ENCODE measurements at regions not wholly inside any gene's neighbourhood (a gene's known extent, or its start where the extent isn't known, plus 50 kb on each side); places are given as distances from the start of the nearest gene placed in this dataset.

DNA sequence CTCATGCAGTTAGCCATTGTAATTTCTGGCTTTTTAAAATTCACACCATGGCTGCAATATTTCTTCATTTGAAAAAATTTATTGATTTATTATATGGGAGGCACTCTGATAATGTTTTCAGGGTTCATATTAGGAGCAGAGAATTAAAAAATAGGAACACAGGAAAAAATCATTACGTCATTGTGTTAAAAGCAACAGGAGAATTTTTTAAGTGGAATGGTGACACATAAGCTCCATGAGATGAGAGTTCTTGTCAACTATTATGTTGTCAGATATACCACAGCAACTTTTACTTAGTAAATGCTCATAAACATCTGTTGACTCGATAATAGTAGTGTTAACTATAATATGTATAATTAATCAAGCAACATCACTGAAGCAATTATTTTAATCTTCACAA lies 400.1 kb downstream of the TDRD3 start (continued):
- TF ChIP-seq ZBTB21 (CRISPR knock-in tag; IDR thresholded peaks at IDR 0.05; ENCODE audit: borderline replicate concordance) (no peak), CBFB (CRISPR knock-in tag; IDR thresholded peaks at IDR 0.05; ENCODE audit: low read depth) (no peak), ZBTB43 (CRISPR knock-in tag; IDR thresholded peaks at IDR 0.05) (no peak), SOX15 (CRISPR knock-in tag; IDR thresholded peaks at IDR 0.05) (no peak), ATF2 (CRISPR knock-in tag; IDR thresholded peaks at IDR 0.05; ENCODE audit: borderline replicate concordance, low read depth) (no peak), NFE2L1 (CRISPR knock-in tag; IDR thresholded peaks at IDR 0.05) (no peak)
- TF ChIP-seq, protein P1, sequence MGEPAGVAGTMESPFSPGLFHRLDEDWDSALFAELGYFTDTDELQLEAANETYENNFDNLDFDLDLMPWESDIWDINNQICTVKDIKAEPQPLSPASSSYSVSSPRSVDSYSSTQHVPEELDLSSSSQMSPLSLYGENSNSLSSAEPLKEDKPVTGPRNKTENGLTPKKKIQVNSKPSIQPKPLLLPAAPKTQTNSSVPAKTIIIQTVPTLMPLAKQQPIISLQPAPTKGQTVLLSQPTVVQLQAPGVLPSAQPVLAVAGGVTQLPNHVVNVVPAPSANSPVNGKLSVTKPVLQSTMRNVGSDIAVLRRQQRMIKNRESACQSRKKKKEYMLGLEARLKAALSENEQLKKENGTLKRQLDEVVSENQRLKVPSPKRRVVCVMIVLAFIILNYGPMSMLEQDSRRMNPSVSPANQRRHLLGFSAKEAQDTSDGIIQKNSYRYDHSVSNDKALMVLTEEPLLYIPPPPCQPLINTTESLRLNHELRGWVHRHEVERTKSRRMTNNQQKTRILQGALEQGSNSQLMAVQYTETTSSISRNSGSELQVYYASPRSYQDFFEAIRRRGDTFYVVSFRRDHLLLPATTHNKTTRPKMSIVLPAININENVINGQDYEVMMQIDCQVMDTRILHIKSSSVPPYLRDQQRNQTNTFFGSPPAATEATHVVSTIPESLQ (CRISPR knock-in tag; IDR thresholded peaks at IDR 0.05): no peak
- TF ChIP-seq, protein P2, sequence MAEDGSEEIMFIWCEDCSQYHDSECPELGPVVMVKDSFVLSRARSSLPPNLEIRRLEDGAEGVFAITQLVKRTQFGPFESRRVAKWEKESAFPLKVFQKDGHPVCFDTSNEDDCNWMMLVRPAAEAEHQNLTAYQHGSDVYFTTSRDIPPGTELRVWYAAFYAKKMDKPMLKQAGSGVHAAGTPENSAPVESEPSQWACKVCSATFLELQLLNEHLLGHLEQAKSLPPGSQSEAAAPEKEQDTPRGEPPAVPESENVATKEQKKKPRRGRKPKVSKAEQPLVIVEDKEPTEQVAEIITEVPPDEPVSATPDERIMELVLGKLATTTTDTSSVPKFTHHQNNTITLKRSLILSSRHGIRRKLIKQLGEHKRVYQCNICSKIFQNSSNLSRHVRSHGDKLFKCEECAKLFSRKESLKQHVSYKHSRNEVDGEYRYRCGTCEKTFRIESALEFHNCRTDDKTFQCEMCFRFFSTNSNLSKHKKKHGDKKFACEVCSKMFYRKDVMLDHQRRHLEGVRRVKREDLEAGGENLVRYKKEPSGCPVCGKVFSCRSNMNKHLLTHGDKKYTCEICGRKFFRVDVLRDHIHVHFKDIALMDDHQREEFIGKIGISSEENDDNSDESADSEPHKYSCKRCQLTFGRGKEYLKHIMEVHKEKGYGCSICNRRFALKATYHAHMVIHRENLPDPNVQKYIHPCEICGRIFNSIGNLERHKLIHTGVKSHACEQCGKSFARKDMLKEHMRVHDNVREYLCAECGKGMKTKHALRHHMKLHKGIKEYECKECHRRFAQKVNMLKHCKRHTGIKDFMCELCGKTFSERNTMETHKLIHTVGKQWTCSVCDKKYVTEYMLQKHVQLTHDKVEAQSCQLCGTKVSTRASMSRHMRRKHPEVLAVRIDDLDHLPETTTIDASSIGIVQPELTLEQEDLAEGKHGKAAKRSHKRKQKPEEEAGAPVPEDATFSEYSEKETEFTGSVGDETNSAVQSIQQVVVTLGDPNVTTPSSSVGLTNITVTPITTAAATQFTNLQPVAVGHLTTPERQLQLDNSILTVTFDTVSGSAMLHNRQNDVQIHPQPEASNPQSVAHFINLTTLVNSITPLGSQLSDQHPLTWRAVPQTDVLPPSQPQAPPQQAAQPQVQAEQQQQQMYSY (CRISPR knock-in tag; IDR thresholded peaks at IDR 0.05): no peak
- TF ChIP-seq, protein P3, sequence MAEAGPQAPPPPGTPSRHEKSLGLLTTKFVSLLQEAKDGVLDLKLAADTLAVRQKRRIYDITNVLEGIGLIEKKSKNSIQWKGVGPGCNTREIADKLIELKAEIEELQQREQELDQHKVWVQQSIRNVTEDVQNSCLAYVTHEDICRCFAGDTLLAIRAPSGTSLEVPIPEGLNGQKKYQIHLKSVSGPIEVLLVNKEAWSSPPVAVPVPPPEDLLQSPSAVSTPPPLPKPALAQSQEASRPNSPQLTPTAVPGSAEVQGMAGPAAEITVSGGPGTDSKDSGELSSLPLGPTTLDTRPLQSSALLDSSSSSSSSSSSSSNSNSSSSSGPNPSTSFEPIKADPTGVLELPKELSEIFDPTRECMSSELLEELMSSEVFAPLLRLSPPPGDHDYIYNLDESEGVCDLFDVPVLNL (CRISPR knock-in tag; IDR thresholded peaks at IDR 0.05; ENCODE audit: borderline replicate concordance, low read depth): no peak

DNA sequence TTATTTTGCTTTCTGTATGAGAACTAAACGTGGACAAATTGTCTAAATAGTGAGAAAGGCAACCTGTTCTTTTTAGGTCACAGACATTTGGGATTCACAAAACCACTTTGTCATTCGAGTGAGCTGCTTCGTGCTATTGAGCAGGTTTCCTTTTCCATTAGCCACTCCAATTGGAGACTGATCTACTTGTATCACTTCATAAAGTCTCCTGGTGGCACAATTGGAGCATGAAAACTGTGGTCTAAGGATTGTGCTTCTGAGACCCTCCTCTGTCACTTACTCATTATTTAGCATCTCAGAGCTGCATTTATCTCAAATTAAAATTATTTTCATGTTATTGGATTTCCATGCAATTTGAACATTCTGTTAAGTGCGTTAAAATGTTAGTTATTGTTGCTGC lies 397.7 kb downstream of the TDRD3 start:
- no peaks in the 10 kb centered on the region for H3K36me3 Mint-ChIP-seq
- no peak for ATAC-seq
- no peak overlapping the region for H3K27ac Mint-ChIP-seq
- ChIA-PET CTCF (no interaction called here), POLR2A (no interaction called here)
- peaks cover 14% of the 10 kb centered on the region for H3K4me1 Mint-ChIP-seq
- H3K27me3 Mint-ChIP-seq (ENCODE audit: low read depth): no peaks in the 10 kb centered on the region
- no peak for TF ChIP-seq SOX15 (CRISPR knock-in tag; IDR thresholded peaks at IDR 0.05)
- no peak for TF ChIP-seq SMAD4 (CRISPR knock-in tag; IDR thresholded peaks at IDR 0.05)
- TF ChIP-seq, protein P4, sequence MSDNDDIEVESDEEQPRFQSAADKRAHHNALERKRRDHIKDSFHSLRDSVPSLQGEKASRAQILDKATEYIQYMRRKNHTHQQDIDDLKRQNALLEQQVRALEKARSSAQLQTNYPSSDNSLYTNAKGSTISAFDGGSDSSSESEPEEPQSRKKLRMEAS (CRISPR knock-in tag; IDR thresholded peaks at IDR 0.05): no peak
- TF ChIP-seq, protein P5, sequence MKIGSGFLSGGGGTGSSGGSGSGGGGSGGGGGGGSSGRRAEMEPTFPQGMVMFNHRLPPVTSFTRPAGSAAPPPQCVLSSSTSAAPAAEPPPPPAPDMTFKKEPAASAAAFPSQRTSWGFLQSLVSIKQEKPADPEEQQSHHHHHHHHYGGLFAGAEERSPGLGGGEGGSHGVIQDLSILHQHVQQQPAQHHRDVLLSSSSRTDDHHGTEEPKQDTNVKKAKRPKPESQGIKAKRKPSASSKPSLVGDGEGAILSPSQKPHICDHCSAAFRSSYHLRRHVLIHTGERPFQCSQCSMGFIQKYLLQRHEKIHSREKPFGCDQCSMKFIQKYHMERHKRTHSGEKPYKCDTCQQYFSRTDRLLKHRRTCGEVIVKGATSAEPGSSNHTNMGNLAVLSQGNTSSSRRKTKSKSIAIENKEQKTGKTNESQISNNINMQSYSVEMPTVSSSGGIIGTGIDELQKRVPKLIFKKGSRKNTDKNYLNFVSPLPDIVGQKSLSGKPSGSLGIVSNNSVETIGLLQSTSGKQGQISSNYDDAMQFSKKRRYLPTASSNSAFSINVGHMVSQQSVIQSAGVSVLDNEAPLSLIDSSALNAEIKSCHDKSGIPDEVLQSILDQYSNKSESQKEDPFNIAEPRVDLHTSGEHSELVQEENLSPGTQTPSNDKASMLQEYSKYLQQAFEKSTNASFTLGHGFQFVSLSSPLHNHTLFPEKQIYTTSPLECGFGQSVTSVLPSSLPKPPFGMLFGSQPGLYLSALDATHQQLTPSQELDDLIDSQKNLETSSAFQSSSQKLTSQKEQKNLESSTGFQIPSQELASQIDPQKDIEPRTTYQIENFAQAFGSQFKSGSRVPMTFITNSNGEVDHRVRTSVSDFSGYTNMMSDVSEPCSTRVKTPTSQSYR (CRISPR knock-in tag; IDR thresholded peaks at IDR 0.05): no peak
- no peak for TF ChIP-seq NFATC4 (CRISPR knock-in tag; IDR thresholded peaks at IDR 0.05)
- TF ChIP-seq MYBL2 (CRISPR knock-in tag; IDR thresholded peaks at IDR 0.05): no peak
- TF ChIP-seq ZNF121 (CRISPR knock-in tag; IDR thresholded peaks at IDR 0.05): no peak
- no peak for TF ChIP-seq SMAD3 (CRISPR knock-in tag; IDR thresholded peaks at IDR 0.05; ENCODE audit: borderline replicate concordance)
- H3K9me3 Mint-ChIP-seq: no peaks in the 10 kb centered on the region
- no peak for DNase-seq (ENCODE audit: low spot score)
- H3K4me3 Mint-ChIP-seq: no peak overlapping the region

Measured in WTC11 (cell line).